A549 (cell line): ENCODE measurements at regions not wholly inside any gene's neighbourhood (a gene's known extent, or its start where the extent isn't known, plus 50 kb on each side); places are given as distances from the start of the nearest gene placed in this dataset.

Experiments
- CEBPB ChIP-seq, 2 experiments: fragments of >200 bp in 1 of 2; sonication (Bioruptor Twin) in 1 of 2; formaldehyde crosslinking in 1 of 2; IDR thresholded peaks; 2 replicates each; pipeline ENCODE4 v1.6.1; 2012 to 2016
- CTCF ChIP-seq: fragments of >200 bp; sonication (Bioruptor Twin); formaldehyde crosslinking; IDR thresholded peaks from 3 replicates; pipeline ENCODE4 v1.5.1; 2016
- ESRRA ChIP-seq: fragments of 150-350 bp; IDR thresholded peaks from 2 replicates; pipeline ENCODE4 v1.6.1; 2014; ENCODE audit warnings: mild to moderate bottlenecking, low read length, borderline replicate concordance
- MAX ChIP-seq: IDR thresholded peaks from 2 replicates; pipeline ENCODE4 v1.6.1; 2012
- POLR2A ChIP-seq: IDR thresholded peaks from 2 replicates; pipeline ENCODE4 v1.6.1; 2012; ENCODE audit warnings: mild to moderate bottlenecking, low read length
- RAD21 ChIP-seq, 2 experiments: fragments of >200 bp in 1 of 2; sonication (Bioruptor Twin) in 1 of 2; formaldehyde crosslinking in 1 of 2; IDR thresholded peaks in 1 of 2; conservative IDR thresholded peaks in 1 of 2; 2 replicates in 1 of 2; 3 replicates in 1 of 2; pipeline ENCODE4 v1.6.1; 2012 to 2018; ENCODE audit warnings: inconsistent platforms in 1 of 2
- REST ChIP-seq: fragments of 200-600 bp; sonication (generic); IDR thresholded peaks from 2 replicates; pipeline ENCODE4 v1.6.1; 2016; ENCODE audit warnings: antibody characterized with exemption, mild to moderate bottlenecking, moderate library complexity

GRCh38 chr5:66302344-66302743, 158.2 kb downstream of the SREK1 start:
- TF ChIP-seq POLR2A (no peak), CTCF (no peak), MAX (no peak), REST (no peak), ESRRA (no peak), CEBPB (IDR thresholded peaks at IDR 0.05) (no peak), RAD21 (conservative IDR thresholded peaks at IDR 0.05 in 1 of 2, IDR thresholded peaks at IDR 0.05 in 1 of 2) (no peak)
